ENCODE measurements at regions not wholly inside any gene's neighbourhood (a gene's known extent, or its start where the extent isn't known, plus 50 kb on each side); places are given as distances from the start of the nearest gene placed in this dataset.

DNA sequence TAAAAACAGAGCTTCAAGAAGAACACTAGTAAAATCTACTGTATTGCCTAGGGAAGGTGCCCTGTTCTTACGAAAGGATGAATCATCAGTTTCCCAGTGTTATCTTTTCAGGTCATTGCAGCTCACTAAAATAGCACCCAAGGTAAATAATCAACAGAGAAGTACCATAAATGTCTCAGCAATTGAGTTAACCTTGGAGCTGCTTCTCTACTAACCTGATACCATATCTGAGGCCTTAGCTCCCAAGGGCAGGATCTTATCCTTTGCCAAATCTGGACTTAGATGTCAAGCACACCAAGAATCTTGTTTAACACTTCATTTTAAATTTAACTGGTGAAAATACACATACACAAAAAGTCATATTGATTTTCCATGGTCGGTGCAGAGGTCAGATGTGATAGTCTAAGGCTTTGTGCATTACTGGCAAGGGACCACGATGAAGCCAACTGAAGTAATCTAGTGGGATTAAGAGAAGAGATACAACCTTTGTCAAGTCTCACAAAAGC lies 81.5 kb downstream of the EDN1 start:
- Histone ChIP-seq H3F3A (ENCODE audit: insufficient read depth, low read length) (no peaks in the 10 kb centered on the region), H3K27ac (ENCODE audit: low read depth, low read length, poor library complexity, severe bottlenecking) (no peak overlapping the region), H4K20me1 (ENCODE audit: insufficient read depth, low read length) (no peaks in the 10 kb centered on the region), H2AFZ (ENCODE audit: low read length) (no peak overlapping the region), H3K9me2 (ENCODE audit: low read depth, low read length) (no peaks in the 10 kb centered on the region), H3K9ac (ENCODE audit: low read length) (no peak overlapping the region), H3K4me1 (ENCODE audit: insufficient read depth, low read length, severe bottlenecking) (peaks cover 6% of the 10 kb centered on the region), H3K36me3 (ENCODE audit: insufficient read depth, low read length) (no peaks in the 10 kb centered on the region), H3K27me3 (ENCODE audit: insufficient read depth, low read length) (no peaks in the 10 kb centered on the region), H3K9me3 (ENCODE audit: low read length) (no peaks in the 10 kb centered on the region), H3K4me2 (ENCODE audit: low read length) (no peak overlapping the region), H3K4me3 (ENCODE audit: low read depth, low read length, poor library complexity, severe bottlenecking) (no peak overlapping the region), H3K79me2 (ENCODE audit: insufficient read depth, low read length) (no peaks in the 10 kb centered on the region)
- TF ChIP-seq, protein P1, sequence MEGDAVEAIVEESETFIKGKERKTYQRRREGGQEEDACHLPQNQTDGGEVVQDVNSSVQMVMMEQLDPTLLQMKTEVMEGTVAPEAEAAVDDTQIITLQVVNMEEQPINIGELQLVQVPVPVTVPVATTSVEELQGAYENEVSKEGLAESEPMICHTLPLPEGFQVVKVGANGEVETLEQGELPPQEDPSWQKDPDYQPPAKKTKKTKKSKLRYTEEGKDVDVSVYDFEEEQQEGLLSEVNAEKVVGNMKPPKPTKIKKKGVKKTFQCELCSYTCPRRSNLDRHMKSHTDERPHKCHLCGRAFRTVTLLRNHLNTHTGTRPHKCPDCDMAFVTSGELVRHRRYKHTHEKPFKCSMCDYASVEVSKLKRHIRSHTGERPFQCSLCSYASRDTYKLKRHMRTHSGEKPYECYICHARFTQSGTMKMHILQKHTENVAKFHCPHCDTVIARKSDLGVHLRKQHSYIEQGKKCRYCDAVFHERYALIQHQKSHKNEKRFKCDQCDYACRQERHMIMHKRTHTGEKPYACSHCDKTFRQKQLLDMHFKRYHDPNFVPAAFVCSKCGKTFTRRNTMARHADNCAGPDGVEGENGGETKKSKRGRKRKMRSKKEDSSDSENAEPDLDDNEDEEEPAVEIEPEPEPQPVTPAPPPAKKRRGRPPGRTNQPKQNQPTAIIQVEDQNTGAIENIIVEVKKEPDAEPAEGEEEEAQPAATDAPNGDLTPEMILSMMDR (IDR thresholded peaks at IDR 0.05; ENCODE audit: low read length) = no peak
- no peak for TF ChIP-seq EZH2 (IDR thresholded peaks at IDR 0.05; ENCODE audit: borderline replicate concordance, low read length)

DNA sequence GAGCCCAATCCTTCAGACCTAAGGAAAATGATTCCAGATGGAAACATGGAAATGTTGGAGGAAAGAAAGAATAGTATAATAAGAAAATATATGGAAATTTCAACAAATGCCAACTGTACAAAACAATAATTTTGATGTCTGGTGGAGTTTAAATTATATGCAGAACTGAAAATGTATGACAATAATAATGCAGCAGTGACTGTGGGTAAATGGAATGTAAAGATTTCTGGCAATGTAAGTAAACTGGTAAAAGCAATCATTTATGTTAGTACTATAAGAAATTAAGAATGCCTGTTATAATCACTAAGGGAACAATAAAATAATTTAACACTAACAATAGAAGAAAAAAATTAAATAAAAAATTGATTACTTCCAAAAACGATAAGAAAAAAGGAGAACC lies 89.0 kb downstream of the EDN1 start:
- Histone ChIP-seq H3K9me3 (ENCODE audit: low read length) (no peaks in the 10 kb centered on the region; the same call in 1 of the 2 replicates), H3K4me3 (ENCODE audit: low read depth, low read length, poor library complexity, severe bottlenecking) (no peak overlapping the region), H3K79me2 (ENCODE audit: insufficient read depth, low read length) (no peaks in the 10 kb centered on the region), H3F3A (ENCODE audit: insufficient read depth, low read length) (no peaks in the 10 kb centered on the region), H4K20me1 (ENCODE audit: insufficient read depth, low read length) (no peaks in the 10 kb centered on the region), H3K4me2 (ENCODE audit: low read length) (no peak overlapping the region), H3K9me2 (ENCODE audit: low read depth, low read length) (no peaks in the 10 kb centered on the region), H3K27ac (ENCODE audit: low read depth, low read length, poor library complexity, severe bottlenecking) (no peak overlapping the region), H3K36me3 (ENCODE audit: insufficient read depth, low read length) (no peaks in the 10 kb centered on the region; the same call in 1 of the 2 replicates), H3K27me3 (ENCODE audit: insufficient read depth, low read length) (no peaks in the 10 kb centered on the region), H2AFZ (ENCODE audit: low read length) (no peak overlapping the region), H3K4me1 (ENCODE audit: insufficient read depth, low read length, severe bottlenecking) (no peaks in the 10 kb centered on the region), H3K9ac (ENCODE audit: low read length) (no peak overlapping the region)
- no peak for TF ChIP-seq EZH2 (IDR thresholded peaks at IDR 0.05; ENCODE audit: borderline replicate concordance, low read length)
- TF ChIP-seq, protein P1 (IDR thresholded peaks at IDR 0.05; ENCODE audit: low read length) = no peak

DNA sequence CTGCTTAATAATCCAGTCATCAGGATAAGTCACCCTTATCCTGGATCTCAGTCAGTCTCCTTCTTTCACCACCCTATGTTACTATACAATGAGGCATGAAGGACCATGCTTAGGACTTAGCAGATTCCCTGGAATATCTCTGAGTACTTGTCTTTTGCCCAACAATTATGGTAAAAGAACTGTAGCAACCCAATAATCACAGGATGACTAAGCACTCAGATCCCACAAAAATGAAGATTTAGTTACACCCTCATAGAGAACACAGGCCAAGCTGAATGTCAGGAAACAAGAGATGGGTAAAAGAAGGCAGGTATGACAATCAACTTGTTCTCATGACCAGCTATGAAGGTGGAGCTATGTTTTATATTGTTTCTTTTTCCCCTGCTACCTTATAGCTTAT lies 91.4 kb downstream of the EDN1 start:
- H3K4me2 ChIP-seq (ENCODE audit: low read length) = no peak overlapping the region
- no peaks in the 10 kb centered on the region for H3K27me3 ChIP-seq (ENCODE audit: insufficient read depth, low read length)
- no peaks in the 10 kb centered on the region for H3K9me2 ChIP-seq (ENCODE audit: low read depth, low read length)
- H3F3A ChIP-seq (ENCODE audit: insufficient read depth, low read length) = no peaks in the 10 kb centered on the region
- H3K4me1 ChIP-seq (ENCODE audit: insufficient read depth, low read length, severe bottlenecking) = no peaks in the 10 kb centered on the region
- H3K4me3 ChIP-seq (ENCODE audit: low read depth, low read length, poor library complexity, severe bottlenecking) = no peak overlapping the region
- H3K79me2 ChIP-seq (ENCODE audit: insufficient read depth, low read length) = no peaks in the 10 kb centered on the region
- no peak overlapping the region for H2AFZ ChIP-seq (ENCODE audit: low read length)
- H3K9ac ChIP-seq (ENCODE audit: low read length) = no peak overlapping the region
- no peak overlapping the region for H3K27ac ChIP-seq (ENCODE audit: low read depth, low read length, poor library complexity, severe bottlenecking)
- TF ChIP-seq EZH2 (IDR thresholded peaks at IDR 0.05; ENCODE audit: borderline replicate concordance, low read length) = no peak
- TF ChIP-seq, protein P1 (IDR thresholded peaks at IDR 0.05; ENCODE audit: low read length) = no peak
- H4K20me1 ChIP-seq (ENCODE audit: insufficient read depth, low read length) = no peaks in the 10 kb centered on the region
- no peaks in the 10 kb centered on the region; the same call in 1 of the 2 replicates for H3K36me3 ChIP-seq (ENCODE audit: insufficient read depth, low read length)
- no peaks in the 10 kb centered on the region; the same call in 1 of the 2 replicates for H3K9me3 ChIP-seq (ENCODE audit: low read length)
